CD4-positive, alpha-beta T cell treated with Interleukin-1 beta for 1 hour (primary cell): ENCODE measurements at regions not wholly inside any gene's neighbourhood (a gene's known extent, or its start where the extent isn't known, plus 50 kb on each side); places are given as distances from the start of the nearest gene placed in this dataset.
"Not testable (repeated sequence)": the region's sequence is repeated elsewhere in the genome, so short reads cannot be mapped to it uniquely, and the experiment has no call there.

Experiments
- DNase-seq, 2 donors: peaks; one replicate each; pipeline ENCODE4 v3.0.0-alpha.2; 2020 to 2022

DNA sequence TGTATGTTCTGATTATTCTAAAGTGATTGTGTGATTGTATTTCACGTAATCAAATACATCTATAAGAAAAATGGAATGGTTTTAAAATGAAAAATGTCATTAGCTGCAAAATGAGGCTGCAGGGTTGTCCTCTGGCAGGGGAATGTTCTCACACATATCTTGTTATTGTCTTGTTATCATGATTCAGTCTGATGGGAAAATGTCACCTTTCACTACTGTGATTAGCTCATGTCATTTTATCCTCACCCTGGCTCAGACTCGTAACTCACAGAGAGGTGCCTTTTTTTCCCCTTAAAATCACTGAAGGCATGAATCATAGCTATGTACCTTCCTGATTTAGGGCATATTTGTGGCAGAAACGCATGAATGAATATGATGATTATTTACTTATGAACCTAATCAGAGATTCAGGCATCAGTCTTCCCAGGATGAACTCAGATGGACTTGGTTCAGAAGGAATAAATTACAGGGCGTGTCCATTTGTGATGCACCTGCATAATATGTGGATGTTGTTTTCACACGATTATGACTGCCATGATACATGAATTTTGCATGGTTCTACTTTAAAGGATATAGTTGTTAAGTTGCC lies 1339.2 kb downstream of the AACS start:
- no peak for DNase-seq

DNA sequence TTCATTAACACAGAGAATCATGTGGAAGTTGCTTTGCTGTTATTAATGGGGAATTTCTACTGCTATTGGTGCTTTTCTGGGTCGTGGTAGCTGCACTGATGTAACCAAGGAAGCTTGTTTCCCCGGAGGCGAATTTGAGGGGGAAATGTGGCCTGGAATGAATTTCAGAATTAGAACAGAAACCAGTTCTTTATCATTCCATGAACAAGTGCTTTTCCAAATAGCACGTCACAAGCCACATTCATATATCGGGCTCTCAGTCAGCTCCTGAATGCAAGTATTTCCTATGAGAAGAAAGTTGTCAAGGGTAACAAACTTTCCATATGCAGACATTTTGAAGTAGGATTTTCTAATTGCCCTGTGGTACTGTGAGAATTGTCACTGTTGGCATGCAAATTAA lies 1353.2 kb downstream of the AACS start:
- DNase-seq, result no peak

DNA sequence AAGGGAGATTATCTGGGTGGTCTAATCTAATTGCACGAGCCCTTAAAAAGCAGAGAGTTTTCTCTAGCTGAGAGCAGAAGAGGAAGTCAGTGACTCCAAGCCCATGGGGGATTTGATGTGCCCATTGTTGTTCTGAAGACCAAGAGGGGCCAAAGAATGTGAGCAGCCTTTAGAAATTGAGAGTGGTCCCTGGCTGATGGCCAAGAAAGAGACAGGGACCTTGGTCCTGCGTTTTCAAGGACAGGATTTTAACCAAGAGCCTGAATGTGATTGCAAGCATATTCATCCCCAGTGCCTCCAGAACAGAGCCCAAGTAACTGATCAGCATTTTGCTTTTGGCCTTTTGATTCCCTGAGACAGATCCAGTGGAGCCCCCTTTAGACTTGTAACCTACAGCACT lies 1353.9 kb downstream of the AACS start:
- no peak for DNase-seq

DNA sequence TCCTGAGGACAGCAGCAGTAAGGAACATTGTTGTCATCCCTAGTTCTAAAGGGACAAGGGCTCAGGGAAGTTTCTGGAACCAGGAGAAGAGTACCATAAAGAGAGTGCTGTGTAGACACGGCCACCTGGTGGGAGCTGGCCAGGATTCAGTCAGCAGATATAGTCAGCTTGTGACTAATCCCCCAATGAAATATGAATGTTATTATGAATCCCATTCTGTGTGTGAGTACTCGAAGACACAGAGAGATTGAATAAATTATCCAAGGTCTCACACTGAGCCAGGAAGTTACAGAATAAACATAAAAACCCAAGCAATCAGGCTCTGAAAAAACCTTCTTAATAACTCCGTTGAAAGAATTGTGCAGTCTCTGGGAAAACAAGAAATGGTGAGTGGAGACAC lies 1359.5 kb downstream of the AACS start:
- DNase-seq, result no peak

DNA sequence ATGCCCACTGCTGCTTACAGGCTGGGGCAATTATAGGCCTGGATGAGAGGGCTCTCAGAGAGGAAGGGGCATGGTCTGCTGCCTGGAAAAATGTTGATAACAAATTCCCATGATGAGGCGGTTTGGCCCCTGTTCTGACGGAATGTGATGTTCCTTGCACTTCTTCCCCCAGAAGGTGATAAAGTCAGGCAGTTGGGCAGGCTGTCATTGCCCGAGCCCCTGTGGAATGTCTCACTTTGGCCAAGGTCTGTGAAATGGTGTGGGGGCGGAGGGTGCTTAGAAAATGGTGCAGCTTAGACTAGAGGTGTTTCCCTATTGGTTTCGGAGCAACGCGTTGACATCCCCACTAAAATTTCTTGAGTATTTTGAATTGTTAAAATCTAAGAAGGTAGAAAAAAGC lies 1360.0 kb downstream of the AACS start:
- DNase-seq, result no peak

DNA sequence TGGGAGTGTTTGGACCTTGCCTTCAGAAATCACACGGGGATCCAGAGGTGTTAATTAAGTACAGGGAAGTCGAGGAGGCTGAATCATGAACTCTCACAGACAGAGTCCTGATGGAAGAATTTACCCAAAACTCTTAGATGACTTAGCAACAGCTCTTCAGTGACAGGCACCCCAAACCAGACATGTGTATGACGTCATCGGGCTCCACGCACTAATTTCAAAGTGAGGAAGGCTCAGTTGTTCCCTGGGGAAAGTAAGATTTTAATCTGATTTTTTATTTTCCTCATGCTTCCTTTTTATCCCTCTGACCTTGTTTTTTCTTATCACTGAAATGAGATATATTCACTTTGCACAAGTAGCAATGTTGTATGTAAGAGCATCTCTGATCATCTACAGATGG lies 1363.5 kb downstream of the AACS start:
- no peak for DNase-seq

DNA sequence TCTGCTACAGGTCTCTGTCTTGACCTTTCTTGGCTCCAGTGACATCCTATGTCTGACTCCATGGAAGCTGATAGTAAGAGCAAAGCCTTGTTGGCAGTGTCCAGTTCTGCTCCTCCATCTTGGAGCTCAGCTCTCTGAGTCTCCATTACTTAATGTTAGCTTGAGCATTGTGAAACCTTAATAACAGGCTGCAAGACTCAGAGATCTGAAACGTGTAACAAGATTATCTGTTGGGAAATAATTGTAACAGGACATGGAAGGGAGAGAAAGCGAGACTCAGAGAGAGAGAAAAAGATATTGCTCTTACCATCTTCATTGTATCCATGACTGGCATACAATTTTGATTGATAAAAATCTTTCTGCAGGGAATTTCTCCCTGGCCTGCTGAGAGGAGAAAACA lies 1365.7 kb downstream of the AACS start:
- no peak for DNase-seq

DNA sequence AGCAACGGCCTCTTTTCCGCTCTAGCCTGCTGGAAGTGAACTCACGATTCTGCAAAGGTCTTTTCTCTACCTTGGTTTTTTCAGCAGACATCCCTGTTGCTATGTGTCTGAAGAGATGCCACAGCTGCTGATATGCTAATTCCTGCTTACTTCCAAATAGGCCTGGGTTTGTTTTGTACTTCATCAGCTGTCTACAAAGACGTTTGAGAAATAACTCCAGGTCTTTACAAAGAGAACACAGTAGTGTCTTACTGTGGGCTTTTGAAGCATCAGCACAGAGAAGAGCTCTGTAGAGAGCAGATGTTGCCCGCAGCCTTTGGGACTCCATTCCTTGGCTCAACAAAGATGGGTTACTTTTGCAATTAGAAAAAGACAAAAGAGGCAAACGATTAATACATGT lies 1366.5 kb downstream of the AACS start:
- no peak for DNase-seq

DNA sequence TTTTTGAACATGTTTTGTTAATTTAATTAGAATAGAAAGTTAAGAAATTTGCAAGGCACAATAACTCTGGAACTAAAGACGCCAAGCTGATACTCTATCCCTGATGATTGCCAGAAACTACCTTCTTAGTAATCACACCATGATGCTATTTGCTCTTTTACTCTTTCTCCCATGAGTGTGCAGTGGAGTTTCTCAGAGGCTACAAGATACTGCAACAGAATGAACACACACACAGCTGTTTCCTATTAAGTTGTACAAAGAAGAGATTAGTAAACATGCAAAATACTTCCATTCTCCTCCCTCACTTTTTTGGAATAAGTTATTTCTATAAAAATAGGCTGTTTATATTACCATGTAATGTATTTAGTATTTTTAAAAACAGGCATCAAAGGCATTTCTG lies 1367.5 kb downstream of the AACS start:
- no peak for DNase-seq

DNA sequence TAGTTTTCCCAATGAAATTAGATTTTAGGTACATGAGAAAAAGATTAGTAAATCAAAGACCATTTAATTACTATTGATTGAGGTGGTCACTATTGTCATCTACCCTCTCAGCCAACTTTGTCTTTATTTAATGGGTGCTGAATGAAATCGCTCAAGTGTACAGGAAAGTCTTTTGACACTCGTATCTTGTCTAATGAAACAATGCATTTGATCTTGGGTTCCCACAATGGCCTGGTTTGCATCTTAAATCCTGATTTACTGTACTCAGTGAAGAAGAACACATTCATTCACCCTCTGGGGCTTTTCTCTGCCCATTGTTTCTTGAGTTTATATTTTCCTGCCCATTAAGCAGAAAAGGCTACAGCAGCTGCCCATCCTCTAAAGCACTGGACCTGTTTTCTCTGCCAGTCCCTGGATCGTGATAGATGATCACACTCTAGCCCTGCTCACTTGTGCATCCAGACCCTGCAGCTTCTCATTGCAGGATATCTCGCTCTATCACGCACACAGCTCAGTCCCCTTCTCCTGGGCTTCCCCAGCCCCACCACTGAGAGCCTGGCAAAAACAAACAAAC lies 1369.3 kb downstream of the AACS start:
- no peak for DNase-seq

DNA sequence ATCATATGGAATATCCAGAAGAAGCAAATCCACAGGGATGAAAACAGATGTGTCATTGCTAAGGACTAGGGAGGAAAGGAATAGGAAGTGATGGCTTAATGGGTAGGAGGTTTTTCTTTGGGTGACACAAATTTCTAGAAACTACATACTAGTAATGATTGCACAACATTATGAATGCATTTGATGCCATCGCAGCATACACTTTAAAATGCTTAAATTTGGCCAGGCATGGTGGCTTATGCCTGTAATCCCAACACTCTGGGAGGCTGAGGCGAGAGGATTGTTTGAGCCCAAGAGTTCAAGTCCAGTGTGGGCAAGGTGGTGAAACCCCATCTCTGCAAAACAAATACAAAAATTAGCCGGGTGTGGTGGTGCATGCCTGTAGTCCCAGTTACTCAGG lies 1370.8 kb downstream of the AACS start:
- DNase-seq, result no peak

DNA sequence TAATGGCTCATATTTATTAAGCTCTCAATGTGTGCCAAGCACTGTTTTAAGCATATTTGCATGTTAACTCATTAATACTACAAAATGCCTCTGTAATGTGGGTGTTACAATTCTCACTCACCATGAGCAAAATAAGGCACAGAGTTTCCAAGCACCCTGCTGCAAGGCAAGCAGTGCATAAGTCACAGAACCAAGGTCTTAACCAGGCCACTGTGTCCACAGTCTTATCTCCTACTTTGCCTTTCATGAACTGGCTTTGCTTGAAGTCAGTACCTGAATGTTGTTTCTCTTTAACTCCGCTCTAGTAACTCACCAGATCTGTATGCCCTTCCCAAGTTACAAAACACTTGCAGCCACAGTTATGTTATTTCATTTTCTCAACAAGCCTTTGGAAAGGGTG lies 1372.7 kb downstream of the AACS start:
- no peak for DNase-seq

DNA sequence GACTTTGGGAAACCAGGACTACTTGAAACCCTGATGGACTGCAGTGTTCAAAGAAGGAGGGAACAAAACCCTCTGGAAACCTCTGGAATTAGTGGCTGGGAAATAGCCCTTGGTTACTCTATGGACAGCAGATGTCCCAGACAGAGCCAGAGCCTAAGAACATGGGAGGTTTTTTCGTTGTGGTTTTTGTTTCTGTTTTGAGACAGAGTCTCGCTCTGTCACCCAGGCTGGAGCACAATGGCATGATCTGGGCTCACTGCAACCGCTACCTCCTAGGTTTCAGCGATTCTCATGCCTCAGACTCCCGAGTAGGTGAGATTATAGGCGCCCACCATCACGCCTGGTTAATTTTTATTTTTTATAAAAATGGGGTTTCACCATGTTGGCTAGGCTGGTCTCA lies 1378.7 kb downstream of the AACS start:
- DNase-seq, result no peak

DNA sequence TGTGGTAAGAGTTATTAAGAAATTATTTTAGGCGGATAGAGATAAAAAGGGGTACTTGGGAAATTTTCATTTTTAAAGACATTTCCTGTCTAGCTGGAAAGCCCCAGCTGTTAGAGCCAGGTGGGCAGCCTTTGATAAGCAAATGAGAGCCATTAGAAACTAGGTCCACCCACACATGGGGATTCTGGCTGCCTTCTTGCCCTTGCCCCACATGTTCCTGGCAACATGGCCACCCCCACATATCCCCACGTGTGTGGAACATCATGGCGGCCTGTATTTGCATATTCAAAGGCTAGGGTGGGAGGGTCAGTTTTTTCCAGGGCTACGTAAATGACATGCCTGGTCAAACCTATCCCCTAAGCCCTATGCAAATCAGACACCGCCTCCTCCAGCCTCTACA lies 1382.1 kb downstream of the AACS start:
- no peak for DNase-seq

DNA sequence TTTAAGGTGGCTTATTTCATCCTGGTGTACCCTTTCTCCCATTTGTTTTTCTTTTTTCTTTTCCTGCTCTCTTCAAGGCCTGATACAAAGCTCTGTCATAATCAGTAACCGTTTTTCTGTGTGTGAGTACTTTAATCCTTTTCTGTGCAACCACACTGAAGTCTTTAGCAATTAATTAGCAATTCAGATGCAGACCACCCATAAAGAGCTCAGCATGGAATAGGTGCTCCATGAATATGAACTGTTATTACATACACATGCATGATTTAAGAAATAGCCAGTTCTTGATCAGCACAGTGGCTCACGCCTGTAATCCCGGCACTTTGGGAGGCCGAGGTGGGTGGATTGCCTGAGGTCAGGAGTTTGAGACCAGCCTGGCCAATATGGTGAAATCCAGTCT lies 1386.6 kb downstream of the AACS start:
- no peak for DNase-seq

DNA sequence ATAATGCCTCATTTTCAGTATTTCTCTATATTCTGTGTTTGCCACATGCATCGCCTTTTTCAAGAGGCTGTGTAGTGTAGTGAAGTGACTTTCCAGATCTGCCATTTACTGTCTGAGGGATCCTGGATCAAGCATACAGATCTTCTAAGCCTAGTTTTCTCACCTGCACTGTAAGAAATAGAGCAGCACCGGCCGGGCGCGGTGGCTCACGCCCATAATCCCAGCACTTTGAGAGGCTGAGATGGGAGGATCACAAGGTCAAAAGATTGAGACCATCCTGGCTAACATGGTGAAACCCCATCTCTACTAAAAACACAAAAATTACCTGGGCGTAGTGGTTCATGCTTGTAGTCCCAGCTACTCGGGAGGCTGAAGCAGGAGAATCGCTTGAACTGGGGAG lies 1387.5 kb downstream of the AACS start:
- not testable (repeated sequence) for DNase-seq

DNA sequence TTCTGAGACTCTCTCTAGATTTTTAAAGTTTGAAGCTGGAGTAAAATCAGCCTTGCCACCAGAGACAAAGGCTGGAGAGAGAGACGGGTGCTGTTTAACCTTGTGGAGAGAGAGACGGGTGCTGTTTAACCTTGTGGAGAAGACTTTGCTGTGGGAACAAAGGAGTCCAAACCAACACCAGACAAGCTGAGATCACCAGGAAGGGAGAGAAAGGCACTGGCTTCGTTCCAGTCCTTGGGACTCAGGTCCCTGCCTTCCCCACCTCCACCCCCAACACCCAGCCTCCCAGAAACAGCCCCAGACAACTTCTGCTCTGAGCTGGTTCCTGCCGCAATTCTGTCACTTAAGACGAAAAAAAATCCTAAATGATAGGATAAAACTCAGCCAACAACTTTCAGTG lies 1389.3 kb downstream of the AACS start:
- no peak for DNase-seq

DNA sequence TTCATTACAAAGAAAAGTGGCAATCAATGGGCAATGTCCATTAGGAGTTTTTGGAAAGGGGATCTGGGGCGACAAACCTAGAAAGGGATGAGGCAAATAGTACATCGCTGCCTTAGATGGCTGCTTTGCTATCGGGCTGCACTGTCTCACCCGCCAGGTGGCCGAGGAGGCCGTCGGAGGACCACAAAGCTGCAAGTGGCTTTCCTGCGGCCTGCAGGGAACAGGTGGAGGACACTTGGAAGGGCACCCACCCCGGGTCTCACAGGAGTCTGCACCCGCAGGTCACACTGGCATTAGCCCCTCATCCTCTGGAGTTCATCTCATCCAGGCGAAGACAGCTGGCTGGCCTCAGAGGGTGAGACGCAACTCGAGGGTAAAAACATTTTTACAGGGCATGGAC lies 1392.5 kb downstream of the AACS start:
- no peak for DNase-seq

DNA sequence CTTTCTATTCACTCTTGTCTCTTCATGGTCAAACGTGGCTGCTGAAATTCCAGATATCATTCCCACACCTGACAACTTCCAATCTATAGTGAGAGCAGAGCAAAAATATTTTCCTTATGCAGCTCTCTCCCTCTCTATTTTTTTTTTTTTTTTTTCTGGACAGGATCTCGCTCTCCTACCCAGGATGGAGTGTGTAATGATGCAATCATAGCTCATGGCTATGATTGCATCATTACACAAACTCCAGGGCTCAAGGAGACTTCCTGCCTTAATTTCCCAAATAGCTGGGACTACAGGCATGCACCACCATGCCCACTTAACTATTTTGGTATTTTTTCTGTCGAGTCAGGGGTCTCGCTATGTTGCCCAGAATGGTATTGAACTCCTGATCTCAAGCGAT lies 1398.9 kb downstream of the AACS start:
- DNase-seq, result no peak

DNA sequence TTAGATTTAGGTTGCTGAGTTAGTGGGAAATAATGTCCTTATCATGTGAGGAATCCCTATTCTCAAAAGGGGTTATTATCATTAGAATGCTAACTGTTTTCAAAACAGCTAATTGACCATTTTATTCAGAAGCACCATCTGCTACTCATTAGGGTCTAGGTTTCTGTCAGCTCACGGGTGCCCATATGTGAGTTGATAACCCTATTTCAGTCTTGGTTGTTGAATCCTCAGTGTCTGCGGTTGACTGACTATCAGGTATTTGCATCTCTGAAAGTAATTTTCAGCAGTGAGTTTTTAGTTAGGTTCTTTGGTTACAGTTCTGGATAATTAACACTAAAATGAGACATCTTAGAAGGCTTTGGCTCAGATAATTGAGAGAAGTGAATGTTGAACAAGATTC lies 1404.0 kb downstream of the AACS start:
- DNase-seq, result no peak

DNA sequence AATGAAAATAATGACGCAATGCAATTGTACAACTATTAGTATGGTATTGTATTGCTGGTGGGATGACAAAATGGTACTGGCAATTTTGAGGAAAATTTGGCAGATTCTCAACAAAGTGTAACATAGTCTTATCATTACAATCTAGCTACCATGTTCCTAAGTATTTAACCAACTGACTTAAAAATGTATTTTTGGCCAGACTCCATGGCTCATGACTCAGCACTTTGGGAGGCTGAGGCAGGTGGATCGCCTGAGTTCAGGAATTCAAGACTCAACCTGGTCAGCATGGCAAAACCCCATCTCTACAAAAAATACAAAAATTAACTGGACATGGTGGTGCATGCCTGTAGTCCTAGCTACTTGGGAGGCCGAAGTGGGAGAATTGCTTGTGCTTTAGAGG lies 1409.5 kb downstream of the AACS start:
- no peak for DNase-seq

DNA sequence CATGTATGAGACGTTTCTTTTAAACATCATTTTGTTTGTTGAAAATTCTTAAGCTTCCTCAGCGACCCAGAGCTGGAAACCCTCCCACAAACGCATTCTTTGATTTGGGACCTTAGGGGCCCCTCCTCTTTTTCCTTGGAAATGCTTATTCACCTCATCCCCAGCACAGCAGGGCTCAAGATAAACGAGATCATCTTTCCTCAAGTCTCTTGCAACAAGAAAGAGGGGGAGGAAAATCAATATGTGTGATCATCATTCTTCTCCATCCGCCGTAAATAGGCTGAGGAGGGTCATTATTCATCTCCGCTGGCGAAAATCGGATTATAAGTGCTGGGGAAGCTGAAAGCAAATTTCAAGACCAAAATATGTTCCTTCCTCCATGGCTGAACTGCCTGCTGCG lies 1415.2 kb downstream of the AACS start:
- DNase-seq, result no peak

DNA sequence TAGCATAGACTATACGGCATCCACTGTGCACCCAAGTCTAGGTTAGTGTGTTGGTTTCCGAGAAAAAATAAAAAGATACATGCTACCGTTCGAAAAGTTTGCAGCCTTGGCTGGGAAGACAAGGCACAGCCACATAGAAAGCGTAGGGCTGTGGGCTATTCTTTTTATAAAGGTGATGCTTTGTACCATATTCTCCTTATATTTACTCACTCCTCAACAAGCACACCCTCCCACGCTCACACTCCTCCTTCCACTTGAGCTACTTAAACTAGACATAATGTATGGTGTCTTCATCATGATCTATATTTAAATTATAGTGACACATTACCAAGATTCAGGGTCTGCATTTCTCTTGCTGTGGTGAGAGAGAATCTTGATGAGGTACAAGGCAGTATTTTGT lies 1416.5 kb downstream of the AACS start:
- no peak for DNase-seq

DNA sequence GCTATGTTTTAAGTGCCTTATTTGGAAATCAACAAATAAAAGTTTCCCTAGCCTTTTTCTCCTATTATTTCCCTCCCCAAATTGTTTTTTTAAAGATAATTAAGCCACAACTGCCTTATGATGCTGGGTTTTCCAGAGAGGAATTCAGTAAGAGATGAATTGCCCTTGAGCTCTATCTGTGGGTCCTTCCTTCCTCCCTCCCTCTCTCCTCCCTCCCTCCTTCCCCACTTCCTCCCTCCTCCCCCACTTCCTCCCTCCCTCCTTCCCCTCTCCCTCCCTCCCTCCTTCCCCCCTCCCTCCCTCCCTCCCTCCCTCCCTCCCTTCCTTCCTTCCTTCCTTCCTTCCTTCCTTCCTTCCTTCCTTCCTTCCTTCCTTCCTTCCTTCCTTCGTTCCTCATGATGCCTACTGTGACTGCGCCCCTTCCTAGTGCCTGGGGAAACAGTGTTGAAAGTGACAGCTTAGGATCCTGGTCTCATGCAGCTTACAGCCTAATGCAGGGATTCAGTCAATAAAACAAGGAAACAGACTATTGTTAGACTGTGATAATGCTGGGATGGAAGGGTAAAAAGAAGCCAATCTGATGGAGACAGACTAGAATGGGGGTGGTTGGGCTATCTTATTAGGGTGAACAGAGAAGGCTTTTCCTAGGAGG lies 1417.1 kb downstream of the AACS start:
- DNase-seq, result no peak
